GM04503 (cell line): ENCODE measurements at regions not wholly inside any gene's neighbourhood (a gene's known extent, or its start where the extent isn't known, plus 50 kb on each side); places are given as distances from the start of the nearest gene placed in this dataset.
"Not testable (repeated sequence)": the region's sequence is repeated elsewhere in the genome, so short reads cannot be mapped to it uniquely, and the experiment has no call there.

Experiments used
- DNase-seq: peaks from one replicate; pipeline ENCODE4 v3.0.0-alpha.2; 2012; ENCODE audit warnings: low read depth

GRCh38 chr2:51329512-51329911 is 297.6 kb upstream of the NRXN1 start:
- no peak for DNase-seq

DNA sequence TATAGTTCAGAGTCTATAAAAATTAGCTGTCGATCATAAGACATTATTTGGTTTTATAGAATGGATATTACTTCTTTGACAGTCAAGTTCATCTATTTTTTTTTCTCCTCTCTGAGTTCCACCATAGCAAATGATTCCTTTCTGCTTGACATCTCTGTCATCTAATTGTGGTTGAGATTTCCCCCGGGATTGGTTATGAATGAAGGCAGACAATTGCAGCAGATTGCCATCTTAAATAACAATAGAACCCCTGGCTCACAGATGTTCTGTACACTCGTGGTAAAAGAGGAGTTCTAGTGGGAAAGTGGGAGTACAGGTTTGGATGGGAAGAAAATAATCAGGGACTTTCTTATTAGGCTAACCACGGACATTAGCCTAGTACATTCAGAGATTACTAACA is 292.1 kb upstream of the NRXN1 start:
- no peak for DNase-seq

DNA sequence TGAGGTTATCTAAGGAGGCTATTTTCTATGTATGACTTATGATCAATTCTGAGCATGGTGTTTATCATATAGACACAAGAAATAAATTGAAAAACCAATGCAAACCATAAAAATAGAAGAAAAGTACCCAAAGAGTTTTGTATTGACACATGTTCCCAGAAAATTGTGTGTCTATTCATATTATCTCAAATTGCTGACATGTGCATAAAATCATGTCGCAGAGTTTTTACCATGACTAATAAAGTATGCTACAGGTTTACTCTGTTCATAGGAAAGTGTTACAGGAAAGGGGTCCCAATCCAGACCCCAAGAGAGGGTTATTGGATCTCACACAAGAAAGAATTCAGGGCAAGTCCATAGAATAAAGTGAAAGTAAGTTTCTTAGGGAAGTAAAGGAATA is 290.7 kb upstream of the NRXN1 start:
- no peak for DNase-seq

DNA sequence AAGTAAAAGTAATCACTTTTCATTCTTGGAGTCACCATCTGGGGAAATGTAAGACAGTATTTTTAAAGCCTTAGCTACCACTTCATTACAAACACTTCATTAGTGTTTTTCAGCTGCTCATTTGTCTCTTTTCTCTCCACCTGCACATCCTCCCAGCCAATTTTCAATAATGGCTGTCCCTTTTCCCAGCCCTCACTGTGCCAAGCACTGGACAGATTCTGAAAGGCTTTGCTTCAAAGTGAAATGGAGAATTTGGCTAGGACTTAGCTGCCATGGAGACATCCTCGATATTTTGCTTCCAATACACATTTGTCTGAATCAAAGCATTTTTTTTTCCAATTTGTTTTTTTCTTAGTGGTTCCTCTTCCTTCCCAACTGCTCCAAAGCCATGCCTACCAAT is 272.4 kb upstream of the NRXN1 start:
- no peak for DNase-seq

DNA sequence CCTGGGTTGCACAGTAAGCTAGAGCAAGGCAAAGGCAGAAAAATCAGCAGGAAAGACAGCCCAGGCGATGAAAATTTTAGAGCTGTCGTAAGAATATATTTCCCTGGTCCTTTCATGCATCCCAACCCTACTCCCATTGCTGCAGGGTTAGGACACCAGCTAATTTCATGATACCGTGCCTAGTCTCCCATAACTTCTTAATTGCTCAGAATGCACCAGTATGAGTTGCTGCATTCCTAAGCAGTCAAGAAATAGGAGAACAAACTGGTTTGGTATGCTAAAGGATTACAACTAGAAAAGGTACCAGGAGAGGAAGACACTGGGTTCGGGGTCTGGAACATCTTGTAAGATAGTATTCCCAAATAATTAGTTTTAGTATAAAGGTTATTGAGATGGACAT is 269.4 kb upstream of the NRXN1 start:
- DNase-seq, result no peak

DNA sequence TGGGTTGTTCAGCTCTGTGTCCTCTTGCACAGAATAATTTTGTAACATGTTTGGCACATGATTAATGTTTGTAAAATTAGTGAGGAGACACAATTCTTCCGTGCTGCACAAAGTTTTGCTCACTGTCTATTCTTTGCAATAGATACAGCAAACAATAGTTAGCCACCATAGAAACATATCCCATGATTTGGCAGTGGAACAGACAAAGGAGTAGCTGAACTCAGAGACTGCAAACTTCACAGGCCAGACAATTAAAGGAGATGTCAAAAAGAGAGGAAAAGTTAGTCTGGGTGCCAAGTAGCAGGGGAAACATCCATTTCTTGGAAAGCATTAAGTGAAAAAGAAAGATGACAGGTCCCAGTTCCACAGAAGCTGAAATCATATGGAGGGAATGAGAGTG is 267.4 kb upstream of the NRXN1 start:
- no peak for DNase-seq

GRCh38 chr2:51297488-51297887 is 265.6 kb upstream of the NRXN1 start:
- no peak for DNase-seq

- DNase-seq, result no peak
Observed at GRCh38 chr2:51293566-51294200, 261.8 kb upstream of the NRXN1 start.

DNA sequence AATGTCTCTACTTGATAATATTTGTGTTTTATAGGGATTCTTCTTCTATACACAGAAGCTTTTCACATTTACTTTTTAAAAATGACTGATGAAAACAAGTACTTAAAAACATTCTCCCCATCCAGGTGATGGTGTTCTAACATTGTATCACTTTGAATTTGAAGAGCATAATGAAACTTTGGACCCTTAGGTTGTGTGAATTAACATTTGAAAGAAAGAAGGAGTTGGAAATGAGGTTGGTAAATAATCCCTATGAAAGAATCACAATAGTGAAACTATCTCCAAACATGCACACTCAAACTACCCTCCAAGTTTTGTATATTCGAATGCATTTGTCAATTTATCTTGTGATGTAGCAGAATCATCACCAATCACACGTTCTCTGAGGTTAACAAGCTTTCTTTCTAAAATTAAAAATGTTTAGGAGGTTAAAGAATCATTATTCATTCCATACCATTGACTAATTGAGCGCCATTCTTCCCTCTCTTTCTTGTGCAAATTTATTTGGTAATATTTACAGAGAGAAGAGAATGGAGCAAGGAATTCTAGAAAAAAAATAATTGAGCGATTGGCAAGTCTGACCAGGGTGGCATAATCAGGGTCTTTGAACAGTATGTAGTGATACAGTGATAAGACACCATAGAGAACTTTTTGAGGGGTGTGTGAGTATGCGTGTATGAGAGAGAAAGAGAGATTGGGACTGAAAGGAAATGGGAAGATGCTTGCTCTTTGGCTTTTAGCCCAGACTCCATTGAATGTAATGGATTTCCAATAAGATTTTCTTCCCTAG is 260.0 kb upstream of the NRXN1 start:
- DNase-seq, result no peak

DNA sequence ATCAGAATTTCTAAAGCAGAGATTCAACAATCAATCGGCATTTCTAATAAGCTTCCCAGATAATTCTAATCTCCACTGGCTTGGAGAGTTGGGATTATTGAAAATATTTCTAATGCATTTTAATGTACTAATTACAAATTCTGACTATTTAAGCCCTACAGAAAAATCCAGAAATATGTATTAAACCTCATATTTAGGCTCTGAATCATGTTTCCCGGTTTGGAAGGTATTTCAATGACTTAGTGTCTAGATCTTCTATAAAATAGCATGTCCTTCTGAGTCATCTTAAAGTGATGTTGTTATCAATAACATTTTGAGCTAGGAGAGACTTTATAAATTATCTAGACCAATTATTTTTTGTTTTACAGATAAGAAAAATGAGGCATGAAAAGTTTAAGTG is 258.8 kb upstream of the NRXN1 start:
- DNase-seq, result no peak

DNA sequence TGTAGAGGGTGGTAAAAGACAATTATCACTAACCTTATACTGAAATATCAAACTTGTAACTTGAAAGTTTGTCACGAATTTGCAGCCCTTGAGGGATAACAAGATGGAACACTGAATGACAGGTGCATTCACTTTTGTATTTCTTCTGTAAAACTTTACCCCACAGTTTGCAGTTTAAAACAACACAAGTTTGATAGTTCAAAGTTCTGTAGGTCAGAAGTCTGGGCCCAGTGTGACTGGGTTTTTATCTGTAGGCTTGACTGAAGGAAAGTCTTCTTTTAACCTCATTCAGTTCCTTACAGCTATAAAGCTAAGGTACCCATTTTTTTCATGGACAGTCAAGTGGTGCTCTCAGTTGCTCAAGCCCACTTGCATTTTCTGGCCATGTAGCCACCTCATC is 257.1 kb upstream of the NRXN1 start:
- DNase-seq, result no peak

DNA sequence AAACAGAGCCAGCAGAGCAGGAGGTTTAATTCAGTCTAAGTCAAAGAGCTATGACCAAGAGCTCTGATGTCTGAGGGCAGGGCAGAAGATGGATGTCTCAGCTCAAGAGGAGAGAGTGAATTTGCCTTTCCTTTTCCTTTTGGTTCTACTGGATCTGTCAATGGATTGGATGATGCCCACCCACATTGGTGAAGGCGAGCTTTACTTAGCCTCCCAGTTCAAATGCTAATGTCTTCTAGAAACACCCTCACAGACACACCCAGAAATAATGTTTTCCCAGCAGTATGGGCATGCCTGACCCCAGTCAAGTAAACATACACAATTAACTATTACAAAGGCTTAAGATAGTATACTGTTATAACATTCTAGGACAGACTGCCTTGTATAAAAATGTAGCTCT is 236.3 kb upstream of the NRXN1 start:
- DNase-seq, result no peak

DNA sequence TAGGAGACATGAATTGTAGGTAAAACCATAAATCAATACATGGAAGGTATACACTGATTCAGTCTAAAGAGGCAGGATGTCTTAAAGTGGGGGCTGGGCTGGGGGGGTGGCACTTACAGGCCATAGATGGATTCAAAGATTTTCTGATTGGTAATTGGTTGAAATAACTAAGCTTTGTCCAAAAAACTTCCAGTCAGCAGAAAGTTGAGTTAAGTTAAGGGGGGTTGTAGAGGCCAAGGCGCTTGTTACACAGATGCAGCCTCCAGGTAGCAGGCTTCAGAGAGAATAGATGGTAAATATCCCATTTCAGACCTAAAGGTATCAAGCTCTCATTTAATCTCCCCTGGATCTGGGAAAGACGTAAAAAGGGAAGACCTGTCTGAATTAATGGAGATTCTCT is 233.6 kb upstream of the NRXN1 start:
- no peak for DNase-seq

GRCh38 chr2:51263951-51264350 is 232.0 kb upstream of the NRXN1 start:
- no peak for DNase-seq

DNA sequence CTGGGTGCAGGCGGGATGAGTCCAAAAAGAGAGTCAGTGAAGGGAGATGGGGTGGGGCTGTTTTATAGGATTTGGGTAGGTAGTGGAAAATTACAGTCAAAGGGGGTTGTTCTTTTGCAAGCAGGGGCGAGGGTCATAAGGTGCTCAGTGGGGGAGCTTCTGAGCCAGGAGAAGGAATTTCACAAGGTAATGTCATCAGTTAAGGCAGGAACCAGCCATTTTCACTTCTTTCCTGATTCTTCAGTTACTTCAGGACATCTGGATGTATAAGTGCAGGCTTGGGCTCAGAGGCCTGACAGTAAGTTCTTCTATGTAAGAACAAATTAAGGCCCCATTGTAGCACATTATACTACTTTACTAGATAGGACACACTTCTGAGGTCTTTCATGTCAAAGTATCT is 231.2 kb upstream of the NRXN1 start:
- not testable (repeated sequence) for DNase-seq

- DNase-seq, result no peak
Observed at GRCh38 chr2:51258301-51258700, 226.4 kb upstream of the NRXN1 start.

DNA sequence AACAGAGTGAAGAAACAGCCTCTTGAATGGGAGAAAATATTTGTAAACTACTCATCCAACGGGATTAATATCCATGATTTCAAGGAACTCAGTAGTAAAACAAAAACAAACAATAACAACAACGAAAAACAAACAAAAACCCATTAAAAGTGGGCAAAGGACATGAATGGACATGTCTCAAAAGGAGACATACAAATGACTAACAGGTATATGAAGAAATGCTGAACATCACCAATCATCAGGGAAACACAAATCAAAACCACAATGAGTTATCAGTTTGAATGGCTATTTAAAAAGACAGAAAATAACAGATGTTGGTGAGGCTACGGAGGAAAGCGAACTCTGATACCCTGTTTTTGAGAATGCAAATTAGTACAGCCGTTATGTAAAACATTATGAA is 224.8 kb upstream of the NRXN1 start:
- no peak for DNase-seq

DNA sequence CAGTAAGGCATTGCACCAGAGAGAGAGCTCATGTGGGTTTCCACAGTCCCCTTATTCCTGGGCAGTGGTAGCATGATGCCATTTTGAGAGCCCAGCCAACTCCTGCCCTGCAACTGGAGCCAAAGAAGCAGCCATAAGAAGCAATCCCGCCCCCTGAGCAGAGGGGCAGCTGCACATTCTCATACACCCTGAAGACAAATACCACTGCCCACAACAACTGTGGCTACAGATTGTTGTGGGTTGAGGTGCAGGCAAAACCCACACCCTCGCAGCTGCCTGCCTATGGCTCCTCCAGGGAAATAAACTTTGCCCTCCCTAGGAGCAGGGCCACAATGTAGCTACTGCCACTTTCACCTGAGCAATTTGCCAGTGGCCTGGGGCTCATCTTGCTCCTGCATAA is 219.4 kb upstream of the NRXN1 start:
- DNase-seq, result no peak

DNA sequence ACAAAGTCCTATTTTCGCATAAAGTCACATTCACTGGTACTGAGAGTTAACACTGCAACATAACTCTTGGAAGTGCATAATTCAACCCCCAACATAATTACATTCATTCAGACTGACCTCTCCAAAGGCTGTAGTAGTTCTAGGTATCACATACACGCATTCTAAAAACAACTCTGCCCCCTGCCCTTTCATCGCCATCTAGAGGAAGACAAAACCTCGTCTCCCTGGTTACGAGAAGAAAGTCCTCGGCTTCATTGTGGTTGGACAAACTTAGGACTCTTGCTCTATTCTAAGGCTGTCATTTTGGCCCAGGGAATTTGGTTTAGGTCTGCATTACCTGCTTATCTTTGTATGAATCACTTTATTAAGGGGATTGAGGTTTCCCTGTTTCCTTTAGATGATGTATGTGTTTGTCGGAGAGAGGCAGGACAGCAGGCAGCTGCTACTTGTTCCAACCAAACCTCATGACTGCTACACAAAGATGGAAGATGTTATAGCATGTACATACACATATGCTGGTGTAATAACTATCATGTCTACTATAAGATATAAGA is 215.4 kb upstream of the NRXN1 start:
- no peak for DNase-seq

- no peak for DNase-seq
Observed at GRCh38 chr2:51243892-51244535, 212.1 kb upstream of the NRXN1 start.

DNA sequence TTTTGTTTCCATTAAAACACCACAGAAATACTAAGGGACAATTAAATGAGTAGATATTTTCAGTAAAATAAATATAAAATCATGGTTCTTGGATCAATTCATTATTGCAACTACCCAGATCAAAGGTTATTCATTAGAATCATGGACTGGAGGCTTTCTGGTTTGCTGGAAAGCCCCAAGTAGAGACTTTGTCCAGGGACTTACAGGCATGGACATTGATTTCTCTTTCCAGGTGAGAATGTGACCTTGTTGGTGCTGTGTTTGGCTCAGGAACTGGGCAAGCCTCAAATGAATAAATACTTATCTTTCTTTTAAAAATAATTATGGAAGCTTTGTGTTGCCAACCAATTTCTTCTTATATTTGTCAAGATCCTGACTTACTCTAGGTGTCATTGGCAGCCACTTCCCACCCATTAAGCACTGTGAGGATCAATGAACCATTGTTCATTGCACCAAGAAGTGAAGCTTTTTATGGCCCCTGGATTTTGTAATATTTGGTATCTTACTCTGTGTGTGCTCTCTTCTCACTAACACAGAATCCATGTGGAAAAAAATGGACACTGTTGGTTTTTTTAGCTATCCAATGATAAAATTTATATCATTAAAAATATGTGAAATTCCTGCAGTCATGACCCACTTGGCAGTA is 205.8 kb upstream of the NRXN1 start:
- no peak for DNase-seq

DNA sequence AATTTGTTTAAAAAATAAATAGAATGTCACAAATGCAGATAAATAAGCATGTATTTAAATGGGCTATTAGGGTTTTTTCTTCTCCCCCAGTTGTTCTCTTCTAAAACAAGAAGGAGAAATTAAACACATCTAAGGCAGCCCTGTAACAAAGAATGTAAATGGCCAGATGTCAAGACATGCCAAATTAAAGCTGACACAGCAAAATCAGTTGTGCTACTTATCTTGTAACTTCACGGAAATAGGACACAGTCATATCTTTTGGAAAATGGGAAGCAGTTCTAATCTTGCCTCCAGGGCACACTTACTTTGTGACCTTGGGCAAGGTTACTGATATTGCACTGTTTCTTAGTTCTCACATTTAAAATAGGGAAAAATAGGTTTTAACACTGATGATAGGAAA is 200.1 kb upstream of the NRXN1 start:
- no peak for DNase-seq

DNA sequence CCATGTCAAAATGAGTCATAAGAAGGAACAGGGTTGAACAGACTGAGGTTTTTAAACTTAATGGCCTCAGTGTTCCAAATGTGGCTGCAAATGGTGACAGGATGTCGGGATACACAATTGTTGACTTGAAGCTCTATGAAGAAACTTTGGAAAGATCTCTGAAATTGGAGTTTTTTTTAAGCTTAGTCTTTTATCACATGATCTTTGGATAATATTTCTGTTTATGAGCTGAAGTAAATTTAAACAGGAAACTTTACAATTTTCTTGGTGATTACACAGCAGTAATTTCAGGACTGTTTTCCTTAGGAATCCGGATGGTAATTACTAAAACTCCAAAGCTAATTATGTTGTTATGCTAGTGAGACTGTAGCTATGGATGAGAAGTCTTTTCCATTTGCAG is 199.1 kb upstream of the NRXN1 start:
- no peak for DNase-seq
